AG09319 (cell line): ENCODE measurements at regions not wholly inside any gene's neighbourhood (a gene's known extent, or its start where the extent isn't known, plus 50 kb on each side); places are given as distances from the start of the nearest gene placed in this dataset.
"Not testable (repeated sequence)": the region's sequence is repeated elsewhere in the genome, so short reads cannot be mapped to it uniquely, and the experiment has no call there.

Experiments used
- DNase-seq: peaks from one replicate; pipeline ENCODE4 v3.0.0-alpha.2; 2010; ENCODE audit warnings: low read depth; ENCODE audit errors: extremely low read depth
- CTCF ChIP-seq: IDR thresholded peaks from 2 replicates; pipeline ENCODE4 v1.5.1; 2011; ENCODE audit warnings: low read depth, mild to moderate bottlenecking, inconsistent platforms, low read length, moderate library complexity

DNA sequence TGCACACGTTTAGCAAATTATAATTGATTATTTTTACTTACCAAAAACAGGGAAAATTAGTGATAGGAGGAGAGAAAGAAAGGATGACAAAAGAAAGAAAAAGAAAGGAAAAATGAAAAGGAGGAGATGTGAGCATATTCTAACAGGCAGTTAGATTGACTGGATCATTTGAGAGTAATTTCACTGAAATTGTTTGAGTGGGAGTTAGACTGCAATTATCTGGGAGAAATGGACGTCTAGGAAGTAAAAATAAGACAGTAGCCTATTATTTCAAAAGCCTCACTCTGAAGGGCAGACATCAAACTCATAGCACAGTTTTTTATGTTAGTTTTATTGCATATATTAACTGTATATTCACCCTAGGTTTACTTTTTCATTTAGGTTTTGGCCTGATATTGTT lies 272.8 kb upstream of the POU1F1 start:
- DNase-seq, result no peak
- no peak for TF ChIP-seq CTCF

GRCh38 chr3:87548271-87548670 lies 271.9 kb upstream of the POU1F1 start:
- DNase-seq, result no peak
- no peak for TF ChIP-seq CTCF

GRCh38 chr3:87546216-87546615 lies 269.8 kb upstream of the POU1F1 start:
- no peak for DNase-seq

GRCh38 chr3:87543408-87543807 lies 267.0 kb upstream of the POU1F1 start:
- not testable (repeated sequence) for DNase-seq

More at GRCh38 chr3:87546216-87546615, 269.8 kb upstream of the POU1F1 start:
- TF ChIP-seq CTCF, result no peak

DNA sequence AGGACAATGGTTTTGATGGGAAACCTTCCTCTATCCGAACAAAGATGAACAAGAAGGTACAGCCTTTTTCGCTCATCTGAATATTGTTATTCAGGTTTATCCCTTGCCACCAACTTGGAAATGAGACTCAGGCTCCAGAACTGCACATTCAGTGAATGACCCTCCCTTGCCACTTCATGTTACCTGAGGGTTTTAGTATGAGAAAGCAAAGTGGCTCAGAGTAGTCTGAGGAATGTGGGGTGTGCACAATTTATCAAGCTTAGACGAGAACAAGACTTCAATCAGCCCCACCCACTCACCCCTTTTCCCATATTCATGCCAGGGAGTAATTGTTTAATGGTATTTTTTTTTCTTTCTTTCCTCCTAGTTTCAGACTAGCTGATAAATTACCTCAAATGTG lies 265.3 kb upstream of the POU1F1 start:
- no peak for DNase-seq
- TF ChIP-seq CTCF, result no peak

- not testable (repeated sequence) for DNase-seq
These were observed 262.3 kb upstream of the POU1F1 start for GRCh38 chr3:87538722-87539121.

DNA sequence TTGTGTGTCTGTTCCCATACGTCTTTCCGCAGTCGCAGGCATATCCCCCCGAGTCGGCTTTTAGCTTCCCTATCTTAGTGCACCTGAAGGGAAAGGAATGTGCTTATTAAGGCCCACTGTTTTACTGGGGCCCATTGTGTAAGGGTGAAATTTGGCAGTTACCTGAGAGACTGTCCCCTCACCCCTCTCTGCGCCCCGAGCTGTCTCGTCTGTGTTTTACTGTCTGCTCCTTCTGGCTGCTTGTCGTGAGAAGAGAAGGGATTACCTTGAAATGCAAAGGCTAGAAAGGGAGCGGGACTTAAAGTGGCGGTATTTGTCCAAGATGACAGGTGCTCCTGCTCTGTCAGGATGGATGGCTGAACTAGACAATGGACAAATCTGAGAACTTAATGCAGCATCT lies 233.0 kb upstream of the POU1F1 start:
- no peak for TF ChIP-seq CTCF
- no peak for DNase-seq

GRCh38 chr3:87508921-87509320 lies 232.5 kb upstream of the POU1F1 start:
- no peak for DNase-seq
- no peak for TF ChIP-seq CTCF

DNA sequence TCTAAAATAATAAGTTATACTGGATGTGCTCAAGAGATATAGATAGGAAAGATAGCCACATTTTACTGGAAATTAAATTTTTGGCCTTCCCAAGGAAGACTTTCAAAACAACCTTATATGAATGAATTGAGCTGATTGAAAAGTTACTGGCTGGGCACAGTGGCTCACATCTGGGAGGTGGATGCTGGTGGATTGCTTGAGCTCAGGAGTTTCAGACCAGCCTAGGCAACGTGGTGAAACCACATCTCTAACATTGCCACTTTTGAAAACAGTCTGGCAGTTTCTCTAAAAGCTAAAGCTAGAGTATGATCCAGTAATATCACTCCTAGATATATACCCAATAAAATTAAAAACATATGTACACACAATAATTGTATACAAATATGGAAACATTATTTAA lies 231.4 kb upstream of the POU1F1 start:
- TF ChIP-seq CTCF, result no peak
- no peak for DNase-seq
